SU-DHL-6 (cell line): ENCODE measurements at regions not wholly inside any gene's neighbourhood (a gene's known extent, or its start where the extent isn't known, plus 50 kb on each side); places are given as distances from the start of the nearest gene placed in this dataset.

Source experiments
- EZH2phosphoT487 ChIP-seq: fragments of 200-600 bp; sonication (generic), shearing (Covaris generic); conservative IDR thresholded peaks from 2 replicates; pipeline ENCODE4 v1.6.1; 2018; ENCODE audit warnings: mild to moderate bottlenecking, antibody characterized with exemption, low read length, moderate library complexity, mixed read lengths
- TF ChIP-seq, protein P1 (sequence below): fragments of 200-600 bp; sonication (generic); IDR thresholded peaks from one replicate; pipeline ENCODE4 v1.5.1; 2017; ENCODE audit warnings: antibody characterized with exemption, mild to moderate bottlenecking, low read length, moderate library complexity; ENCODE audit not compliant: insufficient read depth, poor library complexity, severe bottlenecking

- TF ChIP-seq, protein P1, sequence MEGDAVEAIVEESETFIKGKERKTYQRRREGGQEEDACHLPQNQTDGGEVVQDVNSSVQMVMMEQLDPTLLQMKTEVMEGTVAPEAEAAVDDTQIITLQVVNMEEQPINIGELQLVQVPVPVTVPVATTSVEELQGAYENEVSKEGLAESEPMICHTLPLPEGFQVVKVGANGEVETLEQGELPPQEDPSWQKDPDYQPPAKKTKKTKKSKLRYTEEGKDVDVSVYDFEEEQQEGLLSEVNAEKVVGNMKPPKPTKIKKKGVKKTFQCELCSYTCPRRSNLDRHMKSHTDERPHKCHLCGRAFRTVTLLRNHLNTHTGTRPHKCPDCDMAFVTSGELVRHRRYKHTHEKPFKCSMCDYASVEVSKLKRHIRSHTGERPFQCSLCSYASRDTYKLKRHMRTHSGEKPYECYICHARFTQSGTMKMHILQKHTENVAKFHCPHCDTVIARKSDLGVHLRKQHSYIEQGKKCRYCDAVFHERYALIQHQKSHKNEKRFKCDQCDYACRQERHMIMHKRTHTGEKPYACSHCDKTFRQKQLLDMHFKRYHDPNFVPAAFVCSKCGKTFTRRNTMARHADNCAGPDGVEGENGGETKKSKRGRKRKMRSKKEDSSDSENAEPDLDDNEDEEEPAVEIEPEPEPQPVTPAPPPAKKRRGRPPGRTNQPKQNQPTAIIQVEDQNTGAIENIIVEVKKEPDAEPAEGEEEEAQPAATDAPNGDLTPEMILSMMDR, result no peak
- no peak for TF ChIP-seq EZH2phosphoT487
These were observed 382.9 kb upstream of the NPVF start for GRCh38 chr7:25611196-25611595.
